Cardiac muscle cell (in vitro differentiated cells and primary cell): ENCODE measurements at regions not wholly inside any gene's neighbourhood (a gene's known extent, or its start where the extent isn't known, plus 50 kb on each side); places are given as distances from the start of the nearest gene placed in this dataset.
"Not testable (repeated sequence)": the region's sequence is repeated elsewhere in the genome, so short reads cannot be mapped to it uniquely, and the experiment has no call there.

ENCODE experiments used
- DNase-seq, 2 donors: peaks; one replicate each; pipeline versions ENCODE4 v3.0.0 to v3.0.0-alpha.2; 2010 to 2017; ENCODE audit warnings: low read depth in 1 of 2, low spot score in 1 of 2
- H3K27ac ChIP-seq: fragments of 200-600 bp; sonication (generic); 2 replicates; pipeline ENCODE4 v1.5.1; 2016
- H3K27me3 ChIP-seq: fragments of 200-600 bp; sonication (generic); 2 replicates; pipeline ENCODE4 v1.6.0; 2016; ENCODE audit warnings: control low read depth
- H3K36me3 ChIP-seq: fragments of 200-600 bp; sonication (generic); 2 replicates; pipeline ENCODE4 v1.5.1; 2016; ENCODE audit warnings: control low read depth
- H3K4me1 ChIP-seq: fragments of 200-600 bp; sonication (generic); 2 replicates; pipeline ENCODE4 v1.8.1; 2017; ENCODE audit warnings: low read depth, mild to moderate bottlenecking, mixed run types
- H3K4me3 ChIP-seq: fragments of 200-600 bp; sonication (generic); 2 replicates; pipeline ENCODE4 v1.5.1; 2016; ENCODE audit warnings: mild to moderate bottlenecking
- H3K9me3 ChIP-seq: fragments of 200-600 bp; sonication (generic); 2 replicates; pipeline ENCODE4 v1.5.1; 2017; ENCODE audit warnings: low read depth, mild to moderate bottlenecking, control low read depth
- TF ChIP-seq, protein P1 (sequence below): IDR thresholded peaks from 2 replicates; pipeline ENCODE4 v1.5.1; 2012; ENCODE audit warnings: low read depth, mild to moderate bottlenecking, low read length

DNA sequence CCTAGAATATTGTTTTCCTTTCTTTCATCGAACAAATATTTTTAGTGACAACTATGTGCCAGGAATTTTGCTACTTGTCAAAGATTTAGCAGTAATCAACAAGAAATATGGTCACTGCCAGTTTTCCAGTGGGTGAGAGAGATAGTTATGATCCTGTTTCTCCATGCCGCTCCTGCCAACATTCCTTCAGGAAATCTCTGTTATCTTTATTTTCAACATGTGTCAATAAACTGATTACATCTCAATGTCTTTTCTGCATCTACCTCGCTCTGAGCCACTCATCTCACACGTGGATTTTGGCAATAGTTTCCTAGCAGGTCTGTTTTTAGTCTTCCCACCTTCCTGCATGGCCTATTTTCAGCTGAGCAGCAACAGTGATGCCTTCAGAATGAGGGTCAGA lies 650.0 kb upstream of the STXBP6 start:
- TF ChIP-seq, protein P1, sequence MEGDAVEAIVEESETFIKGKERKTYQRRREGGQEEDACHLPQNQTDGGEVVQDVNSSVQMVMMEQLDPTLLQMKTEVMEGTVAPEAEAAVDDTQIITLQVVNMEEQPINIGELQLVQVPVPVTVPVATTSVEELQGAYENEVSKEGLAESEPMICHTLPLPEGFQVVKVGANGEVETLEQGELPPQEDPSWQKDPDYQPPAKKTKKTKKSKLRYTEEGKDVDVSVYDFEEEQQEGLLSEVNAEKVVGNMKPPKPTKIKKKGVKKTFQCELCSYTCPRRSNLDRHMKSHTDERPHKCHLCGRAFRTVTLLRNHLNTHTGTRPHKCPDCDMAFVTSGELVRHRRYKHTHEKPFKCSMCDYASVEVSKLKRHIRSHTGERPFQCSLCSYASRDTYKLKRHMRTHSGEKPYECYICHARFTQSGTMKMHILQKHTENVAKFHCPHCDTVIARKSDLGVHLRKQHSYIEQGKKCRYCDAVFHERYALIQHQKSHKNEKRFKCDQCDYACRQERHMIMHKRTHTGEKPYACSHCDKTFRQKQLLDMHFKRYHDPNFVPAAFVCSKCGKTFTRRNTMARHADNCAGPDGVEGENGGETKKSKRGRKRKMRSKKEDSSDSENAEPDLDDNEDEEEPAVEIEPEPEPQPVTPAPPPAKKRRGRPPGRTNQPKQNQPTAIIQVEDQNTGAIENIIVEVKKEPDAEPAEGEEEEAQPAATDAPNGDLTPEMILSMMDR = no peak
- no peak for DNase-seq
- Histone ChIP-seq H3K4me1 (no peaks in the 10 kb centered on the region), H3K36me3 (no peaks in the 10 kb centered on the region), H3K27ac (no peak overlapping the region), H3K9me3 (no peaks in the 10 kb centered on the region), H3K27me3 (no peaks in the 10 kb centered on the region), H3K4me3 (no peak overlapping the region)

DNA sequence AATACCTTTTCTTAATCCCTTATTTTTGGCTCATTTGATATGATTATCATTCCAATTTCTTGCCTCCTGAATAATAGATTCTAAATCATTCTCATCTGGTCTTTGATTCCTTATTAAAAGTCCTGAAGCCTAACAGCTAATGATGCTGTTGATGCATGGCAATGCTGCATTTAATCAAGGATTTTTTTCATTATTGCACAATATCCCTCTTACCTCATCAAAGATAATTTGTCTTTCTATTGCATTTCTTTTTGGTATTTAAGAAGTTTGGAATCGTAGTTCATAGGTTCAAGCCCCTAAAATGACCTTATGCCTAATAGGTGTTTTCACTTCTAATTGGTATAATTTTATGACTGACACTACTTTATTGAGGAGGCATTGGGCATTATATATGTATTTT lies 648.2 kb upstream of the STXBP6 start:
- Histone ChIP-seq H3K4me3 (no peak overlapping the region), H3K27me3 (no peaks in the 10 kb centered on the region), H3K27ac (no peak overlapping the region), H3K4me1 (no peaks in the 10 kb centered on the region), H3K9me3 (no peaks in the 10 kb centered on the region), H3K36me3 (no peaks in the 10 kb centered on the region)
- TF ChIP-seq, protein P1 = no peak
- no peak for DNase-seq

DNA sequence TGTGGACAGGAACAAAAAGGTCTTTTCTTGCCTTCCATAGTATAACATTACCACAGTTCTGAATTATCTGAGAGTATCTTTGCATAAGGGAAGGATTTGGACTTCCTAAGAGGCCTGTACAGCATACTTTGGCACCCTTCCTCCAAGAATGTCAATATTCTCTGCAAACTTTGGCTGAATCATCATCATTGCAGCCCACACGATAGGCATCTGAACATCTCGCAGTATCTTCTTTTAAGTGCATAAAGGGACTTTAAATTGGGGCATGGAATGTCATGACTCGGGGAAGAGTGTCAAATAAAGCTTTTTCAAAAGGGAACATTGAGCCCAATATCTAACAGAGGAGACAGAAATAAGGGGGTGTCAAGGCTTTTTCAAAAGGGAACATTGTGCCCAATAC lies 646.2 kb upstream of the STXBP6 start:
- no peaks in the 10 kb centered on the region for H3K27me3 ChIP-seq
- no peak for DNase-seq
- no peaks in the 10 kb centered on the region for H3K4me1 ChIP-seq
- H3K27ac ChIP-seq = no peak overlapping the region
- no peaks in the 10 kb centered on the region for H3K9me3 ChIP-seq
- no peaks in the 10 kb centered on the region for H3K36me3 ChIP-seq
- TF ChIP-seq, protein P1 = no peak
- no peak overlapping the region for H3K4me3 ChIP-seq

DNA sequence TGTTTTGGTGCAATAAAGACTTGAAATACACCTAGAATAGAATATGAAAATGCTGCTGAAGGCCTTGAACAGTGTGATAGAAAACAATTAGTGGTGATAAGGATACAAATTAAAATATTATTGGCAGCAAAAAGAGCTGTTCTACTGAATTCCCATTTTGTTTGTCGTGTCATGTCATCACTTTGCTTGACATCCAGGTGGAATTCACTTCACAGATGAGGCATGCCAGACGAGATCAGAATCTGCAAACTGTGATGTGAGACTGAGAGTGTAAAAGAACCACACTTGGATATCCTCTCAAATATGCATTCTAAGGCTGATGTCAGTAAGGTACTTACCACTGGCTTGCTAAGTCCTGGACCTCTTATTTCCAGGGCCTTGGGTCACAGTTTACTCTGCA lies 635.1 kb upstream of the STXBP6 start:
- no peak overlapping the region for H3K4me3 ChIP-seq
- no peak for DNase-seq
- H3K27me3 ChIP-seq = no peaks in the 10 kb centered on the region

DNA sequence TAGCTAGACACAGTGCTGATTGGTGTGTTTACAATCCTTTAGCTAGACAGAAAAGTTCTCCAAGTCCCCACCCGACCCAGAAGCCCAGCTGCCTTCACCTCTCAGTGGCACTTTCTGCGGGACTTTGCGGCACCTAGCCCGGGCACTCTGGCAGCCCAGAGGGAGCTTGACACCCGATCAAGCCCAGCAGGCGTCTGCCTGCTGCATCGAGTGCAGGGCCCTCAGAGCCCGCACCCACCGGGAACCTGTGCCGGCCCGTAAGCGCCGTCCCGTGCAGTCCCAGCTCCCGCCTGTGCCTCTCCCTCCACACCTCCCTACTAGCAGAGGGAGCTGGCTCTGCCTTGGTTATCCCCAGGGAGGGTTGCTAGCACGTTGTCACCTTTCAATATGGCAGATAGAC lies 631.0 kb upstream of the STXBP6 start:
- Histone ChIP-seq H3K4me3 (no peak overlapping the region), H3K27ac (no peak overlapping the region), H3K4me1 (no peaks in the 10 kb centered on the region), H3K27me3 (no peaks in the 10 kb centered on the region), H3K9me3 (no peaks in the 10 kb centered on the region), H3K36me3 (no peaks in the 10 kb centered on the region)
- TF ChIP-seq, protein P1 = no peak
- no peak for DNase-seq

More for the DNA sequence above, 635.1 kb upstream of the STXBP6 start:
- no peak overlapping the region for H3K27ac ChIP-seq
- no peaks in the 10 kb centered on the region for H3K4me1 ChIP-seq
- TF ChIP-seq, protein P1 = no peak
- H3K9me3 ChIP-seq = no peaks in the 10 kb centered on the region
- no peaks in the 10 kb centered on the region for H3K36me3 ChIP-seq

DNA sequence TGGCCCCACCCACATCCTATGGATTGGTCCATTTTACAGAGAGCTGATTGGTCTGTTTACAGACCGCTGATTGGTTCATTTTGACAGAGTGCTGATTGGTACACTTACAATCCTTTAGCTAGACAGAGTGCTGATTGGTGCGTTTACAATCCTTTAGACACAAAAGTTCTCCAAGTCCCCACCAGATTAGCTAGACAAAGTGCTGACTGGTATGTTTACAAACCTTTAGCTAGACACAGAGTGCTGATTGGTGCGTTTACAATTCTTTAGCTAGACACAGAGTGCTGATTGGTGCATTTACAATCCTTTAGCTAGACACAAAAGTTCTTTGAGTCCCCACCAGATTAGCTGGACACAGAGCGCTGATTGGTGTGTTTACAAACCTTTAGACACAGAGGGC lies 630.6 kb upstream of the STXBP6 start:
- H3K4me1 ChIP-seq, H3K27me3 ChIP-seq, H3K4me3 ChIP-seq, H3K27ac ChIP-seq, H3K36me3 ChIP-seq, H3K9me3 ChIP-seq, DNase-seq: not testable (repeated sequence)
